GM18867 (cell line): ENCODE measurements at regions not wholly inside any gene's neighbourhood (a gene's known extent, or its start where the extent isn't known, plus 50 kb on each side); places are given as distances from the start of the nearest gene placed in this dataset.

Experiments used
- ATAC-seq: cut with Tn5 transposase; IDR thresholded peaks from one replicate; pipeline ENCODE4 v1.9.1; 2021; ENCODE audit warnings: mild to moderate bottlenecking, moderate library complexity; ENCODE audit not compliant: unreplicated experiment

GRCh38 chr10:31647861-31648260 is 280.8 kb downstream of the ARHGAP12 start:
- ATAC-seq: no peak

GRCh38 chr10:31646519-31646918 is 282.1 kb downstream of the ARHGAP12 start:
- no peak for ATAC-seq

- no peak for ATAC-seq
Observed at GRCh38 chr10:31645786-31646185, 282.8 kb downstream of the ARHGAP12 start.

GRCh38 chr10:31644931-31645633 is 283.5 kb downstream of the ARHGAP12 start:
- ATAC-seq: no peak

- ATAC-seq: no peak
Observed at GRCh38 chr10:31642281-31642680, 286.4 kb downstream of the ARHGAP12 start.

GRCh38 chr10:31635415-31636065 is 293.1 kb downstream of the ARHGAP12 start:
- no peak for ATAC-seq

GRCh38 chr10:31635009-31635408 is 293.6 kb downstream of the ARHGAP12 start:
- ATAC-seq: no peak

- no peak for ATAC-seq
Observed at GRCh38 chr10:31630861-31631567, 297.6 kb downstream of the ARHGAP12 start.

- ATAC-seq: no peak
Observed at GRCh38 chr10:31625566-31625965, 303.1 kb downstream of the ARHGAP12 start.

- no peak for ATAC-seq
Observed at GRCh38 chr10:31624611-31625010, 304.0 kb downstream of the ARHGAP12 start.

- no peak for ATAC-seq
Observed at GRCh38 chr10:31623947-31624346, 304.7 kb downstream of the ARHGAP12 start.

GRCh38 chr10:31623466-31623865 is 304.4 kb downstream of the ZEB1 start:
- no peak for ATAC-seq

GRCh38 chr10:31622978-31623377 is 304.0 kb downstream of the ZEB1 start:
- no peak for ATAC-seq

GRCh38 chr10:31621733-31622132 is 302.7 kb downstream of the ZEB1 start:
- ATAC-seq: no peak

GRCh38 chr10:31620226-31621151 is 301.5 kb downstream of the ZEB1 start:
- no peak for ATAC-seq

GRCh38 chr10:31619531-31620061 is 300.6 kb downstream of the ZEB1 start:
- ATAC-seq: no peak

GRCh38 chr10:31618541-31619291 is 299.7 kb downstream of the ZEB1 start:
- no peak for ATAC-seq

GRCh38 chr10:31617757-31618156 is 298.7 kb downstream of the ZEB1 start:
- no peak for ATAC-seq

- ATAC-seq: no peak
Observed at GRCh38 chr10:31617133-31617532, 298.1 kb downstream of the ZEB1 start.

GRCh38 chr10:31615129-31615528 is 296.1 kb downstream of the ZEB1 start:
- no peak for ATAC-seq
